COLO668 (cell line): ENCODE measurements at regions not wholly inside any gene's neighbourhood (a gene's known extent, or its start where the extent isn't known, plus 50 kb on each side); places are given as distances from the start of the nearest gene placed in this dataset.

Source experiments
- DNase-seq: peaks from one replicate; lab custom pipeline; 2025; ENCODE audit not compliant: unreplicated experiment; lab: John Stamatoyannopoulos, UW

GRCh38 chr12:74794522-74794921 lies 256.9 kb downstream of the ATXN7L3B start:
- DNase-seq = no peak

GRCh38 chr12:74801625-74802024 lies 264.0 kb downstream of the ATXN7L3B start:
- no peak for DNase-seq

- DNase-seq = no peak
Observed at GRCh38 chr12:74816398-74817175, 279.0 kb downstream of the ATXN7L3B start.

DNA sequence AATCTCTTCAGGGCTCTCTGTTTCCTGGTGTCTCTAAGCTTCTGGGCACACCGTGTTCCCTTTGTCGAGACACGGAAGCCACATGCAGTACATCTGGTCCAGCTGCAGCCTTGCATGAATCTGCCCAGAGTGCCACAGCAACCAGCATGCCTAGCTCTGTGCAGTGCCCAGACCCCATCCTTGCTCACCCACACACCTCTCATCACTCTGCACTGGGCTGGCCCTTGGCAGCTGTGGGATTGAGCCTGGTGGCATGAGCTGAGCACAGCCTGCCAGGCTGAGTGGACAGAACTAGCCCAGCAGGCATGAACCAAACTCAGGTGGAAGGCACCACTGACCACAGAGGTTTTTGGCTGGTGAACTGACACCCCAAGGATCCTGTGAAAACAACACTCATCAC lies 279.9 kb downstream of the ATXN7L3B start:
- no peak for DNase-seq

DNA sequence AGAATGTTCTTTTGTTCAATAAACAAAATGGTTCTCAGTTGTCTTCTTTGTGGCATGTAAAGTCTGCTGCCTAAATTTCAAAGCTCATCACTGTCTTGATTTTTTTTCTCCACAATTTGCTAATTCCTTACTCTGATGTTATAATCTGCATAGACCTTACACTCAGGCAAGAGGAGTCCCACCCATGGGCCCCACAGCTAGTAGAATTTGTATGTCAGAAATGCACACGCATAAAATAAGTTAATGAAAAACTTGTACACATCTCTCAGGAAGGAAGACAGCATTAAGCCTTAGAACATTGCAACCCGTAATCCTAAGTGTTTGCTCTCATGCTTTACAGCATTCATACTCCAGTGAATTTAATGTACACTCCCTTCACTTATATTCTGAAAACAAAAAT lies 280.8 kb downstream of the ATXN7L3B start:
- no peak for DNase-seq

DNA sequence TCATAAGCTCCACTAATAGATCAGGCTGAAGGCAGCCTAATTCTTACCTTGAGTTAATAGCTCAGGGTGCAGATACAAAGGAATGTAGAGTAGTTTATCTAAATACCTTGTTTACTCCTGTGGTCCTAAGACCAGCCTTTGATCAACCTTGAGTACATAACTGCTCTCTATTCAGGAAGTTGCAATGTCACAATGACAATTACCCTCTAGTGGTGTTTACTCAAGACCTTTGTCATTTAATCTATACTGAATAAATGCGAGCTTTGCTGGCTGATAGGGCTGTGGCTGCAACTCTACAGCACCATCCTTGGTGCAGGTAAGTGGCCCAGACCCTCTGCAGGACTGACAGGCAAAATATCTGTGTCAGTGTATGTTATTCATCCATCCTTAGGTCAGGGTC lies 282.7 kb downstream of the ATXN7L3B start:
- no peak for DNase-seq

DNA sequence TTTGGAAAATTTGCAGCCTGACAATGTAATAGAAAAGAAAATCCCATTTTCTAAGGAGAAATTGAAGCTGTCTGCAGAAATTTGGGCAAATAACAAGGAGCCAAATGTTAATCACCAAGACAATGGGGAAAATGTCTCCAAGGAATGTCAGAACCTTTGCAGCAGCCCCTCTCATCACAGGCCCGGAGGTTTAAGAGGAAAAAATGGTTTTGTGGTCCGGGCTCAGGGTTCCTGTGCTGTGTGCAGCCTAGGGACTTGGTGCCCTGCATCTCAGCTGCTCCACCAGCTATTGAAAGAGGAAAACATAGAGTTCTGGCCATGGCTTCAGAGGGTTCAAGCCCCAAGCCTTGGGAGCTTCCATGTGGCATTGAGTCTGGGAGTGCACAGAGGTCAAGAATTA lies 298.9 kb downstream of the ATXN7L3B start:
- DNase-seq = no peak

DNA sequence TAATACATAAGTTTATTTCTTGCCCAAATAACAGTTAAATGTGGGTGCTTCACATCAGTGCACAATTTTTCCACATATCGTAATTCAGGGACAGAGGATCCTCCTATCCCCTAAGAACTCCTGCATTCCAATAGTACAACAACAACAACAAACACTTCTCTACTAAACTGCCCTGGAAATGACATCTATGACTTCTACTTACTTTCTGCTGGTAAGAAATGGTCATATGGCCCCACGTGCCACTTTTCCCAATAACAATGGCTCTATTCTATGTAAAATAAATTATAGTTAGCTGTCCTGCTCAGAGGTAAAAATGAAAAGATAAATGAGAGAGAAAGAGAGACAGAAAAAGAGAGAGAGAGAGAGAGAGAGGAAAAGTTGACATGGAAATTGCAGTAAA lies 308.5 kb downstream of the ATXN7L3B start:
- no peak for DNase-seq

- DNase-seq = no peak
Observed at GRCh38 chr12:74847169-74847568, 309.5 kb downstream of the ATXN7L3B start.

DNA sequence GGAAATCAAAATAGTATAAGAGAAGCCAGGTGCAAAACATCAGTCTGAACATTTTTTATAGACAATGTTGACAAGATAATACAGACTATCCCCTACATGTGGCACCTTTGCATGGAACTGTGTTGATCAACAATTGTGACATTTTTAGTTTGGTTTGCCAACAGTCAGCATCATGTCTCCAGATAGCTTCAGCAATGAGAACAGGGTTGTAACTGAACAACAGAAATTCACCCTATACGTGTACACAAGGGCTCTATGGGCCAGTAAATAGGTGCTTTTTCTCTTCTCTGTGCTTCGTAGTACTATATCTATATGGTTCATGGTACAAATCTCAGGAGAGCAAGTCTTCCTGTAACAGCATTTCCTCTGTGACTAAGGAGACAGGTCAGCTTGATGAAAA lies 310.4 kb downstream of the ATXN7L3B start:
- no peak for DNase-seq

- DNase-seq = no peak
Observed at GRCh38 chr12:74849801-74850200, 312.2 kb downstream of the ATXN7L3B start.

- no peak for DNase-seq
Observed at GRCh38 chr12:74871817-74872216, 334.2 kb downstream of the ATXN7L3B start.

DNA sequence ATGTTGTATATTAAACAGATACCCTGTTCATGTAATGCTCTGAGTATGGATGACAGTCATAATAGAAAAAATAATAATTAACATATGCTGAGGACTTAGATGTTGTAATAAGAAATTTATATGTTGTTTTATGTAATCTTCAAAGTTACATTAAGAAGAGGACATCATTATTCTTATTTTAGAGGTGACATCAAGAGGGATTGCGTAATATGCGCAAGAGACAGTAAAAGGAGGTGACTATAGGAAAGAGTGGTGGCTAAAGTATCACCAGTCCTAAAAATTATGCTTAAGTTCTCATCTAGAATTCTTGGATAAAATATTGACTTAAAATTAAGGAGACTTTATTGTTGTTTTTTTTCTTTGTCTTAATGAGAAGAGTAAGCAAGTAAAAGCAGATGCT lies 323.9 kb downstream of the KCNC2 start:
- no peak for DNase-seq

- no peak for DNase-seq
Observed at GRCh38 chr12:74889073-74889472, 320.6 kb downstream of the KCNC2 start.

GRCh38 chr12:74889563-74890236 lies 319.9 kb downstream of the KCNC2 start:
- no peak for DNase-seq

- no peak for DNase-seq
Observed at GRCh38 chr12:74890237-74890599, 319.4 kb downstream of the KCNC2 start.

DNA sequence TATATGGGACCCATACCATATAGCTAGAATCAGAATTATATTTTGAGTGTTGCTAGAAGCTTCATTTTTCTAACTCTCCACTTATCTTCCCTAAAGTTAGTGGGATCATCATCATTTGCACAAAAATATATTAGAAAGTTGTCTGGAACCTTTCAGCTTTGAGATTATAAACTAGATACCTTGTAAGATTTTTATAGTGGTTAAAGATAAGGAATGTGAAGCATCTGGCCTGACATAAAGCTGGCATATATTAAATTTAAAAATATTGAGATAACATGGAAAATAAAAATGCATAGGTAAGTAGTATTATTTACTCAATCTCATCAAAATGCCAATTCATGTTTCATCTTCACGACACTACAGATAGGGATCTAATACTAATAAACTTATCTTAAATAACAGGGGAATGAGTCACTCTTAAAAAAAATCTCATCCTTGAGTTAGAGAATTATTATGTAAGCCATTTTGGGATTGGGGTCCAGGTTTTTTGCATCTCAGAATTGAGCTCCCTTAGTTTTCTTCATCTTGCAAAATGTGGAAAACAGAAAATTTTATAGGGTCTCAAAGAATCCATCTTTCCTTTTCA lies 318.5 kb downstream of the KCNC2 start:
- DNase-seq = no peak

GRCh38 chr12:74892057-74892633 lies 317.5 kb downstream of the KCNC2 start:
- DNase-seq = no peak

- no peak for DNase-seq
Observed at GRCh38 chr12:74896186-74896585, 313.5 kb downstream of the KCNC2 start.

GRCh38 chr12:74897425-74898211 lies 312.0 kb downstream of the KCNC2 start:
- no peak for DNase-seq
